K562 (cell line): ENCODE measurements at regions not wholly inside any gene's neighbourhood (a gene's known extent, or its start where the extent isn't known, plus 50 kb on each side); places are given as distances from the start of the nearest gene placed in this dataset.

Experiments used
- ATAC-seq: fragments of 200-7000 bp; cut with Tn5 transposase; 3 replicates; pipeline ENCODE4 v1.9.1; 2020; ENCODE audit warnings: moderate library complexity
- BruUV-seq: library from RNA; stranded (reverse); fragments of 400-500 nt; replicated peaks from 2 replicates; lab custom pipeline; 2021; lab: Mats Ljungman, UMichigan
- CTCF ChIA-PET: fragments of 300-600 bp; formaldehyde crosslinking; extraction: SDS; loops from one replicate; lab custom pipeline; 2021; ENCODE audit warnings: low intra/inter-chr PET ratio; lab: Yijun Ruan, JAX
- POLR2A ChIA-PET: fragments of 300-600, 350-650 bp; sonication (Branson Sonifier 250); formaldehyde crosslinking; extraction: SDS; loops from one replicate; lab custom pipeline; 2021; ENCODE audit warnings: antibody characterized with exemption, inconsistent platforms; lab: Yijun Ruan, JAX
- DNase-seq, 4 experiments: peaks; one replicate each; pipeline versions ENCODE4 v3.0.0 to v3.0.0-alpha.2; 2011 to 2018; ENCODE audit warnings: low spot score in 3 of 4, mixed read lengths in 3 of 4; ENCODE audit errors: extremely low read depth in 1 of 4
- FAIRE-seq: peaks from 2 replicates; lab custom pipeline; 2011; peaks lifted over from hg19 to GRCh38; lab: Jason Lieb, UNC
- H2AFZ ChIP-seq: 2 replicates; pipeline ENCODE4 v1.6.0; 2011; ENCODE audit warnings: low read depth, low read length, control low read depth, inconsistent platforms
- H3K27ac ChIP-seq: fragments of 200-600 bp; 3 replicates; pipeline ENCODE4 v1.8.0; 2011; ENCODE audit warnings: low read depth, mild to moderate bottlenecking, control low read depth, inconsistent platforms, low read length, moderate library complexity, mixed read lengths; ENCODE audit errors: extremely low read depth
- H3K27me3 ChIP-seq, 2 experiments: fragments of 300-600 bp in 1 of 2; 2 replicates in 1 of 2; 3 replicates in 1 of 2; pipeline versions ENCODE4 v1.6.0 to v1.8.0; 2011; ENCODE audit warnings: inconsistent platforms in 2 of 2, low read length in 2 of 2, mild to moderate bottlenecking in 1 of 2, mixed read lengths in 1 of 2, moderate library complexity in 1 of 2; ENCODE audit not compliant: control insufficient read depth in 2 of 2, insufficient read depth in 2 of 2
- H3K36me3 ChIP-seq: fragments of 300-600 bp; 3 replicates; pipeline ENCODE4 v1.8.0; 2011; ENCODE audit warnings: mild to moderate bottlenecking, low read length, inconsistent platforms; ENCODE audit not compliant: control insufficient read depth, insufficient read depth
- H3K4me1 ChIP-seq, 2 experiments: fragments of 200-600 bp in 1 of 2; replicated peaks in 1 of 2; 2 replicates in 1 of 2; 3 replicates in 1 of 2; pipeline versions ENCODE4 v1.5.1 to v1.8.0; 2011; ENCODE audit warnings: inconsistent platforms in 2 of 2, low read length in 2 of 2, mild to moderate bottlenecking in 1 of 2, mixed read lengths in 1 of 2, moderate library complexity in 1 of 2; ENCODE audit not compliant: control insufficient read depth in 2 of 2, insufficient read depth in 2 of 2
- H3K4me2 ChIP-seq: 2 replicates; pipeline ENCODE4 v1.6.1; 2011; ENCODE audit warnings: low read length, control low read depth, inconsistent platforms, mixed read lengths; ENCODE audit not compliant: insufficient read depth
- H3K4me3 ChIP-seq: fragments of 200-600 bp; sonication (generic), shearing (Covaris generic); 2 replicates; pipeline ENCODE4 v1.5.1; 2016; ENCODE audit warnings: control low read depth, inconsistent platforms
- H3K79me2 ChIP-seq: fragments of 200-600 bp; 3 replicates; pipeline ENCODE4 v1.8.0; 2011; ENCODE audit warnings: low read length, inconsistent platforms; ENCODE audit not compliant: control insufficient read depth, insufficient read depth
- H3K9ac ChIP-seq, 2 experiments: 2 replicates each; pipeline versions ENCODE4 v1.6.0 to v1.6.1; 2011; ENCODE audit warnings: low read depth in 2 of 2, low read length in 2 of 2, control low read depth in 1 of 2, inconsistent platforms in 1 of 2, mild to moderate bottlenecking in 1 of 2, mixed read lengths in 1 of 2; ENCODE audit not compliant: insufficient read depth in 1 of 2
- H3K9me1 ChIP-seq: one replicate; pipeline ENCODE4 v1.6.0; 2011; ENCODE audit warnings: inconsistent platforms, mild to moderate bottlenecking, low read length, moderate library complexity; ENCODE audit not compliant: control insufficient read depth, insufficient read depth
- H3K9me3 ChIP-seq: replicated peaks from 2 replicates; pipeline ENCODE4 v1.5.1; 2011; ENCODE audit warnings: low read depth, low read length, inconsistent platforms; ENCODE audit not compliant: control insufficient read depth, insufficient read depth
- H4K20me1 ChIP-seq: replicated peaks from 2 replicates; pipeline ENCODE4 v1.6.1; 2011; ENCODE audit warnings: low read length, inconsistent platforms, mixed read lengths; ENCODE audit not compliant: control insufficient read depth, insufficient read depth
- C11orf30 ChIP-seq: fragments of 450-650 bp; IDR thresholded peaks from 2 replicates; pipeline ENCODE4 v1.6.1; 2016; ENCODE audit warnings: low read depth, mild to moderate bottlenecking
- CSDE1 ChIP-seq, 2 experiments: fragments of 450-650 bp; IDR thresholded peaks; 2 replicates each; pipeline ENCODE4 v1.6.1; 2016; ENCODE audit warnings: mild to moderate bottlenecking in 1 of 2
- ETV1 ChIP-seq: fragments of 450-650 bp; conservative IDR thresholded peaks from 2 replicates; pipeline ENCODE4 v1.6.1; 2016; ENCODE audit warnings: missing genetic modification characterization, control low read depth, low read depth, missing compliant biosample characterization
- KAT7 ChIP-seq: sonication (generic); formaldehyde crosslinking; IDR thresholded peaks from 2 replicates; pipeline ENCODE4 v1.8.0; 2022; ENCODE audit warnings: missing genetic modification reagents, mild to moderate bottlenecking, borderline replicate concordance
- MEIS2 ChIP-seq: fragments of 450-650 bp; IDR thresholded peaks from 2 replicates; pipeline ENCODE4 v1.6.1; 2014; ENCODE audit warnings: mild to moderate bottlenecking; ENCODE audit not compliant: partially characterized antibody
- MTA2 ChIP-seq: fragments of 450-650 bp; IDR thresholded peaks from 2 replicates; pipeline ENCODE4 v1.6.1; 2016; ENCODE audit warnings: low read depth
- NFIC ChIP-seq: fragments of 450-650 bp; IDR thresholded peaks from 2 replicates; pipeline ENCODE4 v1.6.1; 2017; ENCODE audit warnings: mild to moderate bottlenecking, inconsistent platforms
- NR2C1 ChIP-seq, 2 experiments: fragments of 450-650 bp; IDR thresholded peaks; 2 replicates each; pipeline ENCODE4 v1.6.1; 2017; ENCODE audit warnings: mild to moderate bottlenecking in 2 of 2, antibody characterized with exemption in 1 of 2, inconsistent platforms in 1 of 2, missing compliant biosample characterization in 1 of 2, missing genetic modification characterization in 1 of 2
- RBM34 ChIP-seq: fragments of 200-400 bp; formaldehyde crosslinking; IDR thresholded peaks from 2 replicates; pipeline ENCODE4 v1.6.1; 2018; ENCODE audit warnings: low read length, borderline replicate concordance; ENCODE audit not compliant: insufficient read depth
- WGBS: fragments of 100-300 bp; shearing (Covaris generic); methylation state at CpG from one replicate; pipeline ENCODE4 v1.1.6; 2016; ENCODE audit warnings: low coverage, mixed read lengths; ENCODE audit not compliant: insufficient coverage; ENCODE audit errors: missing lambda C conversion rate; 5-methylcytosine and 5-hydroxymethylcytosine counted together
- in situ Hi-C: fragments of 300-500 bp; cut with MboI; formaldehyde crosslinking; loops from 4 replicates; pipeline ENCODE4 v1.15.0; 2018; ENCODE audit warnings: inconsistent platforms, mixed read lengths
- intact Hi-C: fragments of 100-400 bp; cut with micrococcal nuclease; formaldehyde crosslinking; loops from 2 replicates; pipeline ENCODE4 v1.14.2; 2022
- TF ChIP-seq, protein P1 (sequence below): fragments of 450-650 bp; formaldehyde crosslinking; IDR thresholded peaks from 2 replicates; pipeline ENCODE4 v1.4.0; 2022; ENCODE audit warnings: missing genetic modification characterization

GRCh38 chr3:8317661-8318649 lies 183.7 kb upstream of the LMCD1 start:
- intact Hi-C loops: no loop called here
- Histone ChIP-seq H3K9me1 (no peaks in the 10 kb centered on the region), H3K4me1 (no peaks in the 10 kb centered on the region), H3K27ac (no peak overlapping the region), H4K20me1 (no peaks in the 10 kb centered on the region), H3K36me3 (no peaks in the 10 kb centered on the region), H3K79me2 (no peaks in the 10 kb centered on the region), H2AFZ (no peak overlapping the region), H3K4me3 (no peak overlapping the region), H3K9me3 (no peaks in the 10 kb centered on the region; the same call in 1 of the 2 replicates), H3K9ac (no peak overlapping the region), H3K4me2 (no peak overlapping the region), H3K27me3 (no peaks in the 10 kb centered on the region)
- FAIRE-seq (no peak), DNase-seq (no peak), ATAC-seq (no peak)
- in situ Hi-C loops: no loop called here
- POLR2A ChIA-PET: interaction anchor here (0.6 kb wide), 1 partner anchor 547 kb away, joined by 4 read pairs; no protein-coding TSS in a partner anchor
- WGBS: under 1% methylated on average over 8 of the region's 8 CpGs
- no TSS peak for BruUV-seq
- CTCF ChIA-PET: no interaction called here
- TF ChIP-seq MTA2: no peak

GRCh38 chr3:8319935-8320634 lies 181.5 kb upstream of the LMCD1 start:
- Histone ChIP-seq H3K4me3 (no peak overlapping the region), H3K4me1 (no peaks in the 10 kb centered on the region), H3K4me2 (no peak overlapping the region), H4K20me1 (no peaks in the 10 kb centered on the region), H3K27ac (no peak overlapping the region), H3K9me3 (no peaks in the 10 kb centered on the region; the same call in 1 of the 2 replicates), H3K9me1 (no peaks in the 10 kb centered on the region), H3K36me3 (no peaks in the 10 kb centered on the region), H3K27me3 (no peaks in the 10 kb centered on the region), H2AFZ (no peak overlapping the region), H3K79me2 (no peaks in the 10 kb centered on the region), H3K9ac (no peak overlapping the region)
- TF ChIP-seq NFIC (no peak), NR2C1 (IDR thresholded peaks at IDR 0.05) (no peak), NR2C1 (tag; IDR thresholded peaks at IDR 0.05) (no peak), CSDE1 (IDR thresholded peaks at IDR 0.05) (no peak), C11orf30 (no peak), MEIS2 (no peak), KAT7 (no peak), ETV1 (tag) (no peak), RBM34 (no peak)
- TF ChIP-seq, protein P1, sequence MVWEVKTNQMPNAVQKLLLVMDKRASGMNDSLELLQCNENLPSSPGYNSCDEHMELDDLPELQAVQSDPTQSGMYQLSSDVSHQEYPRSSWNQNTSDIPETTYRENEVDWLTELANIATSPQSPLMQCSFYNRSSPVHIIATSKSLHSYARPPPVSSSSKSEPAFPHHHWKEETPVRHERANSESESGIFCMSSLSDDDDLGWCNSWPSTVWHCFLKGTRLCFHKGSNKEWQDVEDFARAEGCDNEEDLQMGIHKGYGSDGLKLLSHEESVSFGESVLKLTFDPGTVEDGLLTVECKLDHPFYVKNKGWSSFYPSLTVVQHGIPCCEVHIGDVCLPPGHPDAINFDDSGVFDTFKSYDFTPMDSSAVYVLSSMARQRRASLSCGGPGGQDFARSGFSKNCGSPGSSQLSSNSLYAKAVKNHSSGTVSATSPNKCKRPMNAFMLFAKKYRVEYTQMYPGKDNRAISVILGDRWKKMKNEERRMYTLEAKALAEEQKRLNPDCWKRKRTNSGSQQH (CRISPR knock-in tag): no peak
- no TSS peak for BruUV-seq
- intact Hi-C loops (loop anchor here (10.0 kb wide), 1 partner anchor 305 kb away; no protein-coding TSS in a partner anchor), in situ Hi-C loops (no loop called here)
- POLR2A ChIA-PET: no interaction called here
- FAIRE-seq (no peak), ATAC-seq (no peak), DNase-seq (no peak)
- CTCF ChIA-PET: interaction anchor here (0.7 kb wide), 1 partner anchor 194 kb away, joined by 3 read pairs; no protein-coding TSS in a partner anchor
- 0% methylated on average over 2 of the region's 2 CpGs for WGBS
